SKM-1 treated with dmso at 0.1 percent for 144 hours (cell line): ENCODE measurements at regions not wholly inside any gene's neighbourhood (a gene's known extent, or its start where the extent isn't known, plus 50 kb on each side); places are given as distances from the start of the nearest gene placed in this dataset.
"Not testable (repeated sequence)": the region's sequence is repeated elsewhere in the genome, so short reads cannot be mapped to it uniquely, and the experiment has no call there.

Experiments
- DNase-seq: peaks from one replicate; lab custom pipeline; 2025; ENCODE audit not compliant: unreplicated experiment; lab: John Stamatoyannopoulos, UW

DNA sequence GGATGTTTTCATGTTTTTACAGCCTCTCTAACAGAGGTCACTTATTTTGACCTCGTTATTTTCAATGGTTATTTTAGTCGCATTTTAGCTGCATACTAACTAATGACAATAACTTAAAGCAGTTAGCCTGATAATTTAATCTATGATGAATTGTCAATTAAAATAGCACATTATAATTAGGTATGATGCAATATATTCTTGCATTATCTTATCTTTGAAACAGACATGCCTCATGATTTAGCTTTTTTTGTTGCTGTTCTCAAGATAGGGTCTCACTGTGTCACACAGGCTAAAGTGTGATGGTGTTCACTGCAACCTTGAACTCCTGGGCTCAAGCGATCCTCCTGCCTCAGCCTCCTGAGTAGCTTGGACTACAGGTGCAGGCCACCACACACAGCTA, 126.4 kb downstream of the KBTBD2 start:
- DNase-seq, result no peak

DNA sequence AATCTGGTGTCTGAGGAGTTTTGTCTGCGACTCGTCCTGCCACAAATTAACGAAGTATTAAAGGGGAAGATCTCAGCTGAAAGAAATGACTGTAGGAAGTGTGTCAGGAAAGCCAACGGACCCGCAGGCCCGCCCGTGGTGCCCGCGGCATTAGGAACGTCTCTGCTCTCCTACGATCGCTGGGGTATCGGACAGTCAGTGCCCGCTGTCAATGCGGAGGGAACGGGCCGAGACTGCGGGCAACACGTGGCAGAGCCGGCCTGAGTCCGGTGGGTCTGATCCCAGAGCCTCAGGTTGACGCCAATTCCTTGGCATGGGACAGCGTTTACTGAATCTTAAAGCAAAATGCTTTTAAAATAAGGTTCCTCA, 128.7 kb downstream of the KBTBD2 start:
- no peak for DNase-seq

DNA sequence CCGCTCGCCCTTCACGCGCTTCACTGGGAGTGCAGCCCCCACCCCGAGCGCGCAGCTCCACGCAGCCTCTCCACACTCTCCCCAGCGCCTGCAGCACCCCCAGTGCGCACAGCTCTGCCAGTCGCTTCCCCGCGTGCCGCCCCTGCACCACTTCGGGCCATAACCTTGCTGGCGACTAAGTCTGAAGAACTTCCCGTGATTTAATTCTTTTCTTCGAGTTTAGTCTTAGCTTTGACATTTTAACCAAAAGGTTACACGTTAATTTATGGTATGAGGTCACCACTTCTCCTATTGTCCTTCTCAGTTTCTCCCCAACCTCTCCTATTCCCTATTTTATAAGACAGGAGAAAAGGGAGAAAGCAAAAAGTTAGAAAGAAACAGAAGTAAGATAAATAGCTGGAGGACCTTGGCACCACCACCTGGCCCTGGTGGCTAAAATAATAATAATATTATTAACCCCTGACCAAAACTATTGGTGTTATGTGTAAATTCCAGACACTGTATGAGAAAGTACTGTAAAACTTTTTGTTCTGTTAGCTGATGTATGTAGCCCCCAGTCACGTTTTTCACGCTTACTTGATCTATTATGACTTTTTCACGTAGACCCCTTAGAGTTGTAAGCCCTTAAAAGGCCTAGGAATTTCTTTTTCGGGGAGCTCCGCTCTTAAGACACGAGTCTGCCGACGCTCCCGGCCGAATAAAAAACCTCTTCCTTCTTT, 129.2 kb downstream of the KBTBD2 start:
- DNase-seq, result not testable (repeated sequence)

DNA sequence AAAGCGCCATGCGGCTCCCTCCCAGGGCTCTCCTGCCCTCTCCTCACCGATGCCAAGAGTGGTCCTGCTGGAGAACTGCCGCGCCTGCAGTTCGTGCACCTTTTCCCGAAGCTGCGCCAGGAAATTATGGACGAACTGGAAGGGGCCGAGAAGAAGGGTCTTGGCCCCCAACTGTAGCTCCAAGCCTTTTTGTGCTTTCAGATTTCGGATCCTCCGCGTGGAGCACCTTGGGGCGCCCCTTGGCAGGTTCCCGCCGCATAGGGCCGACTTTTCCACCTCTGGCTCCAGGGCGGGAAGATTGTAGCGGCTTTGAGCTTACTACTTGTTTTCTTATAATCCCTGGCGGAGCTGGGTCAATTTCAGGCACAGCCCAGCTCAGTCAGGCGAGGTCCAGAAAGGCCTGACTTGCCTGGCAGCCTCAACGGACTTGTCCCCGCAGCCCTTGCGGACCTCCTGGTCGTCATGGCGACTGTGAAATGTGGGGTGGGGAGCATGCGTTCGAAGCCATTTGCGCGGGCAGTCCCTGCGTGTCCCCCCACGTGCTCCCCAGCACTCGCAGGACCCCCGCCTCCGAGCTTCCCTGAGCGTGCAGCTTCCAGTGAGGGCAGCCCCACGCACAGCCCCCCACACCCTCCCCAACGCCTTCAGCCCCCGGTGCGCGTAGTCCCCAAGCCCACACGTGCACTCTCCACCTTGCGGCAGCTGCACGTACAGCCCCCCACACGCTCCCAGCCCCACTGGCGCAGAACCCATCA, 129.9 kb downstream of the KBTBD2 start:
- DNase-seq, result no peak

DNA sequence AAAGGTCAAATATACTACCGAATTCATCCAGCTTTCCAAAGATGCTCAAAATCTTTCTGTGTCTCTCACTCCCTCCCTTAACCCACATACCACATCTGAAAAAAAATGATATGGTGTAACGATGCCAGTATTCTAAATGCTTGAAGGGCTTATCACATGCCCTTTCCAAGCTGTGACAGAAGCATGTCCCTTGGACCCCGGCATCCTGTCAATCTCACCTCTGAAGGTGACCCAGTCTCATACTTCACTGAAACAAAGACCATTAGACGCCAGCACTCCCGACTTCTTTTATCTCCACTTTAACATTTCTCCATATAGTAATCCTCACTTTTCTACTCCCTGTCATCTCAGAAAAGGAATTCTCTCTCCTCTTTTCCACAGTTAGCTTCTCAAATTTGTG, 130.8 kb downstream of the KBTBD2 start:
- not testable (repeated sequence) for DNase-seq

DNA sequence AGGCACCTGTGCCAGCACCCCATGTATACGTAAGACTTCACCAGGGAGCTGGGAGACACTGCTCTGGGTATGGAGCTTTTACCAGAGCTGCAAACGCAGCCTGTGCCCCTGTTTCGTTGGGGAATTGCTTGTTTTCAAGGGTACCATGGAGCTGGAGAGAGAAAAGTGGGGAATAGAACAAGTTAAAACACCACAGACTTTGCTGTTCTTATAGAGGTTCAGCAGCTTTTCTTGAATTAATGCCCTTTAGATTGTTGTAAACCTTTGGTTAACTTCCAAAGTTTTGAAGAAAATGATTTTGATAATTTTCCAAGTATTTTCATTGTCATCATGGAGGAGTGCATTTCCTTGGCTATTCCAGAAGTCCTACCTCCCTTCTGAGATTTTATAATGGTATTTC, 131.7 kb downstream of the KBTBD2 start:
- not testable (repeated sequence) for DNase-seq

DNA sequence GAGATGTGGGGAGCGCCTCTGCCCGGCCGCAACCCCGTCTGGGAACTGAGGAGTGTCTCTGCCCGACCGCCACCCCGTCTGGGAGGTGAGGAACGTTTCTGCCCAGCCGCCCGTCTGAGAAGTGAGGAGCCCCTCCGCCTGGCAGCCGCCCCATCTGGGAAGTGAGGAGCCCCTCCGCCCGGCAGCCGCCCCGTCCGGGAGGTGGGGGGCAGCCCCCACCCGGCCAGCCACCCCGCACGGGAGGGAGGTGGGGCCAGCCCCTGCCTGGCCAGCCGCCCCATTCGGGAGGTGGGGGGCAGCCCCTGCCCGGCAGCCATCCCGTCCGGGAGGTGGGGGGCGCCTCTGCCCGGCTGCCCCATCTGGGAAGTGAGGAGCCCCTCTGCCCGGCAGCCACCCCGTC, 137.7 kb downstream of the KBTBD2 start:
- DNase-seq, result not testable (repeated sequence)

DNA sequence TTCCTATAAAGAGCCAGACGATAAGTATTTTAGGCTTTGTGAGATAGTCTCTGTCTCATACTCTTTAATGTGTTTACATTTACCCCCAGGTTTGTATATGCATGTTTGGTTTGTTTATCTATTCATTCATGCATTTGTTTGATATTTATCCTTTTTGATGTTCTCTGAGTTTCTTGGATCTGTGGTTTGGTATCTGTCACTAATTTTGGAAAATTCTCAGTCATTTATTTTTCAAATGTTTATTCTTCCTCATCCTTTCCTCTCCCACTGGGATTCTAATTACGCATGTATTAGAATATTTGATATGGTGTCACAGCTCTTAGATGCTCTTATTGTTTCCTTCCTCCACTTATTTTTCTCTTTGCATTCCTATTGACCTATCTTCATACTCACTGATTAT, 143.2 kb downstream of the KBTBD2 start:
- not testable (repeated sequence) for DNase-seq

DNA sequence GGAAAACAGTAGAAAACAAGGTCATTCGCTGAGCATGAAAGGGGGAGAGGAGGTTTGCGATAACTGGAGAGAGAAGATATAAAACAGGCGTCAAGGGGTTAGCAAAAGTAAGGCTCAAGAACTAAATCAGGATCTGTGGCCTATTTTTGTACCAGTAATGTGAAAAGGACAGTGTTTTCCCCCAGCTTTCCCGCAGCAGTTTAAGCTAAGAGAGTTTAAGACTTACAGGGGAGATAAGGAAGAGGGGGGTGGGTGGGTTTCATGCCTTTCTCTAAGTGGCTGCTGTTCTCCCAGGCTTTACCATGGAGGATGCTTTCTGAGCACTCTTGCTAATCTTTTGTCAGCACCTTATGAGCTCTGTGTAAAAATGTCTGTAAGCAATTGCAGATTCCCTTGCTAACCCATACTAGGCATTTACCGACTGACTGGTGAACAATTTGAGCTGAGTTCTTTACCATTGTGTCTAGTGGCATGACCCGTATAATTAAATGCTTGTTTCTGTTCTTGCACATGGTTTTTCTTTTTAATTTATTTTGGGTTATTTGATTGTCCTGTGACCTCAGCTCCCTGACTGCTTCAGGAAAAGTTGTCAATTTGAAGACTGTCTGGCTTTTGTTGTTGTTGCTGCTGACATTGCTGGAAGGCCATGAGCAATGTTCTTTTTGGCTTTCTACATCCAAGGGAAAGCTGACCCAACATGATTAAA, 144.0 kb downstream of the KBTBD2 start:
- not testable (repeated sequence) for DNase-seq

DNA sequence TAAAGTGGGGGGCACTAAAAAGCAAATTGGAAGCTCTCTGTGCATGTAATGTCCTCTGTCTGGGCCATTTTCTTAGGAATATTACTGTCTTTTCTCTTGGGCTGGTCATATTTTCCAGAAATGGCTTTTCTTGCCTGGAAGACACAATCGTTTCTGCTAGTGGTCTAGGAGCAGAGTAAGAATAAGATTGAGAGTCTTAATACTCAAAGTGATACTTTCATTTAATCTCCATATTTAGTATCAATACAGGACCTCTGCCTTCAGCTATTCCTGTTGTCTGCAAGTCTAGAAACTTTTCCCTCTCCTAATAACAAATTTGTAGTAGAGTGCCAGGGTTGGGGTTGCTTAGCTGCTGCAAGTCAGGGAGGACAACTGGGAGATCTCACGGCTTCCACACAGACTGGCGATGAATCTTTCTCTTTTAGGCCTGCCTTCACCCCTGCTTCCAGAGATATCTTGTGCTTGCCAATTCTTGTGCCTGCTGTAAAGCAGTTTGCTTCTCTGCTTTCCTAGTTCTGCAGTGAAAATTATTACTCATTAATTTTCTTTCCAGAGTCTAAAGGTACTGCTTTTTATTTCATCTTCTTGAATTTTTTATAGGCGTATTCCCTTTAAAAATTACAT, 149.6 kb downstream of the KBTBD2 start:
- not testable (repeated sequence) for DNase-seq

DNA sequence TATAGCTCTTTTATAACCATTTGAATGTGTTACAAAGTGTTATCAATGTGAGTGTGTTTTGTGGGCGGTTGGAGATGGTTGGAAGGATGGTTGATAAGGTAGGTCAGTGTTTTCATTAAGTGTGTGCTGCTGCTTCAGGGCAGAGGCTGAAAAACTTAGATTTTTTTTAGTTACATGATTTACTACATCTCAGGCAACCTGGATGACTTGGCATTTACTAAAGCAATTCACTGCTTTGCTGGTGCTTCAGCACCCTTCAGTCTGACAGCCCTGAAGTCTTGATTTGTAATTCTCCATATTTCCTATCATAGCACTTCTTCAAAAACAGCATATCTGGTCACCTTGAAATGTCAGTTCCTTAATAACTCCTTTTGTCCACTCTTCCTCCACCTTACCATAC, 151.8 kb downstream of the KBTBD2 start:
- not testable (repeated sequence) for DNase-seq

DNA sequence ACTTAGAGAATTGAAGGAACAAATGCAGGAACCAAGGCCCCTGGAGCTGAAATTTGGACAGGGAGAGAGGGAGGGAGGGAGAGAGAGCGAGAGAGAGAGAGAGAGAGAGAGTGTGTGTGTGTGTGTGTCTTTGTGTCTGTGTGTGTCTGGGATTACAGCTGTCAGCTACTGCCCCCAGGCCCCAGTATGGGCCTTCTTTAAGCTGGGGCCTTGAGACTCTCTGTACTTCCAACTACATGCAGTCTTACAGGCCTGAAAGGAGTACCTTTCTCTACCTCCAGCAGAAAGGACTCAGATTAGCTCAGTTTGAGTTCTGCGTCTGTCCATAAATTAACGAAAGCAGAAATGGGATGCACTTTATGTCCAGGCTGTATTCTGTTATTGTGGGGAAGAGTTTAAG, 153.2 kb downstream of the KBTBD2 start:
- DNase-seq, result not testable (repeated sequence)

DNA sequence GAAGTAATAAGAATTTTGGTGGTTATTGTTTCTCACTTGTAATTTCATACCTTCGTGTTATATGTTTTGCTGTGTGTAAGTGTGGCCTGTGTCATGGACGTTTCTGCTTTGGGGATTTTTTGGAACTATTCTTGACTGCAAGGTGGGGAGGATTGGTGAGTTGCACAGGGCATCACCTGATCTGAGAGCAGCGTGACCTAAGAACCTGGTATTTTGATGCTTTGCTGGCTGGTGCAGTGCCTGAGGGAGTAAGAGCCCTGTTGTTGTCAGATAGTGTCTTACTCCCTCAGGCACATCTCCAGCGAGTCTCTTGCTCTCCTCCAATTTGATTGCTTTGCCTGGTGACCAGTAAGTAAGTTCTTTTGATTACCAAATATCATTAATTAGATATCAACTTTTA, 158.8 kb downstream of the KBTBD2 start:
- not testable (repeated sequence) for DNase-seq

DNA sequence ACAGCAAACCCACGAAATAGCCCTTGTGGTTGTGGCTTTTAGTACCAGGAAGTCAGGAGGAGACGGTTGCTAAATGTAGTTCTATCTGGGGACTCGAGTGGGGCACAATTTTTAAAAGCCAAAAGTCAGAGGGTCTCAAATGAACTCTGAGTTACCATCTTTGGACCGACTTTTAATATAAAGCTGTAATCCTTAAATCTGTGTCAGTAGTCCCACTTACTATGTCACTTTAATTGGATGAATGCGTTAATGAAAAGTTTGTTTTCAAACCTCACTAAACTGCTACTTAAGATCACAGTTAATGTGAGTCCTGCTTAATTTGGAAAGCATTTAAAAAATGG, 162.3 kb downstream of the KBTBD2 start:
- not testable (repeated sequence) for DNase-seq

DNA sequence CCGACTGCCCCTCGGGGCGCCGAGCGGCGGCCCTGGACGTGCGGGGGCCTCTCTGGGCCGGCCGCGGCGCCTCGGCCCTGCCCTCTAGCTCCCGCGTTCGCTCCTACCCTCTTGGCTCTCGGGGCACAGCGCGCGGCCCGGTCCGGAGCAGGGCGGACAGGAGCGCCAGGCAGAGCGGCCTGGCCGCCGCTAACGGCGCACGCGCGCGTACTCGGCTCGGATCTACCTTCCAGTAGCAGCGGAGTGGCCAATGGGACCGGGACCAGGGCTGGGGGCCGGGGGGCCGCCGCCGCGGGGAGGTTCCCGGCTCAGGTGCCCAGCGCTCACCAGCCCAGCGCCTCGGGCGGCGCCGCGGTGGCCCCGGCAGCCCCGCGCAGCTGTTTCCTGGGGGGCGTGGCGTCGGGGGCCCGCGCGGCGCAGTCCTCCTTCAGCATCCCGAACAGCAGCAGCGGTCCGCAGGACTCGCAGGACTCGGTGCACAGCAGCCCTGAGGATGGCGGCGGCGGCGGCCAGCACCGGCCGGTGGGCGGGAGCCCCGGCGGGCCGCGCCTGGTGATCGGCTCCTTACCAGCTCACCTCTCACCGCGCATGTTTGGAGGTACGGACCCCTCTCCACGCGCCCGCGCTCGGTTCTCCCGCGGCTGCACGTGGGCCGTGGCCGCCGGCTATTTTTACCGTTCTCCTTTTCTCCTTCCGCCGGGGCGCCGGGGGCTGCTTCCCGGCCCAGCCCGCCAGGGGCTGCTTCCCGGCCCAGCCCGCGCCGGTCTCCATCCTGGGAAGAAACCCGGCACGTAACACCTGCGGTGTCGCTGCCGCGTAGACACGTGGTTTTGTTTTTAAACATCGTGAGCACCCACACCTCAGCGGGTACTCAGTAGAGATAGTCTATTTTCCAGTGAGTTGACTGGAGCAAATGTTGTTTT, 162.9 kb downstream of the KBTBD2 start:
- DNase-seq, result peak; percentile 8

DNA sequence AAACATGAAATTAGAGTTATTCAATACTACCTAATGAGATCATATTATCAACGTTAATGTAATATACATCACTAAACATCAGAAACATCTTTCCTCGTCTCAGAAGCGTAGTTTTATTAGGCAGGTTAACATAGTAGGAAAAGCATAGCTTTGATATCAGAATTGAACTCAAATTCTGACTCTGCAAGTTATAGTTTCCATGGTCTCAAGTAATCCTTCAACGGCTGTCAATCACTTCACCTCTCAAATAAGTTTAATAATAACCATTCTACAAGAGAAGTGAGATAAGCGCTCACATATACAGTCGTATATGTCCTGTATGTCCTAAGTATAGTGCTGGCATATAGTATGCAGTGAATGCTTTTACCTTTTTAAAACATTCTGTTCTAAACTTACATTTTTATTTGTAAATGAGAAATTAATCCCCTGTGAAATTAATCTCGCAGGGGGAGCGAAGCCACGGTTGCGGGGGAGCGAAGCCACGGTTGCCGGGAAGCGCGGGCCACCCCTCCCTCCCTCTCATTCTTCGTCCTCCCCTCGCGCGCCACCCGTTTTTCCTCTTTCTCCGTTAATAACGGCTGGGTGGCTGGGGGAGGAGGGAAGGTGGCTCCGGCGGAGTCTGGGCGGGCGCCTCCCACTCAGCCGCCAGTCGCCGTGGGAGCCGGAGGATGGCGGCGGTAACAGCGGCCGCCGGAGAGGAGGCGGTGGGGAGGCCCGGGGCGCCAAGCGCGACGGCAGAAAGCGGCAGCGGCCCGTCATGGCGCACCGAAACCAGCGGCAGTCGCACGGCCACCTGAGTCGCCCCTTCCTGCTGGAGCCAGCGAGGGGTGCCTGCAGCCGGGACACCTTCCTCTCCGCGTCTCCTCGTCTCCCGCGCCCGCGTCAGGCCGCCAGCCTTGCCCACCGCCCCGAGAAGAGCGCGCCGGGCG, 163.8 kb downstream of the KBTBD2 start:
- peak; percentile 14 for DNase-seq

DNA sequence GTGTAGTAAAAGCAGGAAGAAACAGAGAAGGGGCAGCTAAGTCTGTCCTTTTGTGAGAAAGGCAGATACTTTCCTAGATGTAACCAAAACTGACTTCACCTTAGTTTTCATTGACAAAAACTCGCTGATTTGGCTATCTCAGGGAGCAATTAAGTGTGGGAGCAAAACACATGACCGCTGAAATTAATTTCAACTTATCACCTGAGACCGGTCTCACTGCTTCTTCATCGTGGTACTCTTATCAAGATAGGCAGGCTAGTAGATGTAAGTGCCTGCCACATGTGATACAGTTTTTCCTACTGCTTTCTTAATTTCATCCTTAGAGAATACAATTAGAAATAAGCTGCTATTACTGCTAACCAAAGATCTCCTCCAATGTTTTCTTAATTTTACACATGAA, 168.7 kb downstream of the KBTBD2 start:
- DNase-seq, result not testable (repeated sequence)

DNA sequence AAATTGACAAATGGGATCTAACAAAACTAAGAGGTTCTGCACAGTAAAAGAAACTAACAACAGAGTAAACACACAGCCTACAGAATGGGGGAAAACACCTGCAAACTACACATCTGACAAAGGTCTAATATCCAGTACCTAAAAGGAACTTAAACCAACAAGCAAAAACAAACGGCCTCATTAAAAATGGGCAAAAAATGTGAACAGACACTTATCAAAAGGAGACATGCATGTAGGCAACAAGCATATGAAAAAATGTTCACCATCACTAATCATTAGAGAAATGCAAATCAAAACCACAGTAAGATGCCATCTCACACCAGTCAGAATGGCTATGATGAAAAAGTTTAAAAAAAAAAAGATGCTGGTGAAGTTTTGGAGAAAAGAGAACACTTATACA, 197.4 kb downstream of the KBTBD2 start:
- no peak for DNase-seq
